Germinal center (tissue), 1 donor: ENCODE measurements at regions not wholly inside any gene's neighbourhood (a gene's known extent, or its start where the extent isn't known, plus 50 kb on each side); places are given as distances from the start of the nearest gene placed in this dataset.
"Not testable (repeated sequence)": the region's sequence is repeated elsewhere in the genome, so short reads cannot be mapped to it uniquely, and the experiment has no call there.

Source experiments
- DNase-seq: peaks from one replicate; pipeline ENCODE4 v3.0.0; 2012; ENCODE audit warnings: mixed read lengths, low spot score

DNA sequence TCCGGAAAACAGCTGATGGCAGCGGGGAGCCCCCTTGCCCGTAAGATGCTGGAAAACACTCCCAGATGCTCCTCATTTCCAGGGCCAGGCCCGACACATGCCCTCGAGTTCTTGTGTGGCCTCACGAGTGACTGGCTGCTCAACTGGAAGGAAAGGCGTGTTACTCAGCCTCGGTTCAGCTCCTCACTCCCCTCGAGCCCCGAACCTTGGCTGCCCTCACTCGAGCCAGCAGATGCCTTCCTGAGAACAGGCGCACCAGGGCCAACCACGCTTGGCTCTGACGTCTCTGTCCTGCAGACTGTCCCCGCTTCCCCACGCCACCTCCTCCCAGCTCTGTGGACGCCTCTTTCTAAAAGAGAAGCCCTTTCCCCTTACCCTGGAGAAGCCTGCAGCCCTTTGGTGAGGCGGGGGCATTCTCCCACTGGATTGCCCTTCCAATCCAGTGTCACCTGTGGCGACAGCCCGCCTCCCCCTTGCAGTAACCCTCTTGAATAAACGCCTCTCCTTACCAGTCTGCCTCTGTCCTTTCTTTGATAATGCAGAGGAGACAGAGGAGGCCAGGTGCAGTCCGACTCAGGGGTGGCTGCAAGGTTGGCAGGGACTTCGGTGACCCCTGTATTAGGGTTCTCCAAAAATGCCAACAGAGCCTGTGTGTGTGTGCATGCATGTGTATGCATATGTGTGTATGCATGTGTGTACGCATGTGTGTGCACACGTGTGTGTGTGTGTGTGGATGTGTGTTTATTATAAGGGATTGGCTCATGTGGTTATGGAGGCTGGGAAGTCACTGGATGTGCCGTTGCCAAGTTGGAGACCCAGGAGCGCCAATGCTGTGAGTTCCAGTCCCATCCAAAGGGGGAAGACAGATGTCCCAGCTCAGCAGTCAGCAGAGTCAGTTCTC is 166.3 kb downstream of the KIF26A start:
- DNase-seq, result no peak

DNA sequence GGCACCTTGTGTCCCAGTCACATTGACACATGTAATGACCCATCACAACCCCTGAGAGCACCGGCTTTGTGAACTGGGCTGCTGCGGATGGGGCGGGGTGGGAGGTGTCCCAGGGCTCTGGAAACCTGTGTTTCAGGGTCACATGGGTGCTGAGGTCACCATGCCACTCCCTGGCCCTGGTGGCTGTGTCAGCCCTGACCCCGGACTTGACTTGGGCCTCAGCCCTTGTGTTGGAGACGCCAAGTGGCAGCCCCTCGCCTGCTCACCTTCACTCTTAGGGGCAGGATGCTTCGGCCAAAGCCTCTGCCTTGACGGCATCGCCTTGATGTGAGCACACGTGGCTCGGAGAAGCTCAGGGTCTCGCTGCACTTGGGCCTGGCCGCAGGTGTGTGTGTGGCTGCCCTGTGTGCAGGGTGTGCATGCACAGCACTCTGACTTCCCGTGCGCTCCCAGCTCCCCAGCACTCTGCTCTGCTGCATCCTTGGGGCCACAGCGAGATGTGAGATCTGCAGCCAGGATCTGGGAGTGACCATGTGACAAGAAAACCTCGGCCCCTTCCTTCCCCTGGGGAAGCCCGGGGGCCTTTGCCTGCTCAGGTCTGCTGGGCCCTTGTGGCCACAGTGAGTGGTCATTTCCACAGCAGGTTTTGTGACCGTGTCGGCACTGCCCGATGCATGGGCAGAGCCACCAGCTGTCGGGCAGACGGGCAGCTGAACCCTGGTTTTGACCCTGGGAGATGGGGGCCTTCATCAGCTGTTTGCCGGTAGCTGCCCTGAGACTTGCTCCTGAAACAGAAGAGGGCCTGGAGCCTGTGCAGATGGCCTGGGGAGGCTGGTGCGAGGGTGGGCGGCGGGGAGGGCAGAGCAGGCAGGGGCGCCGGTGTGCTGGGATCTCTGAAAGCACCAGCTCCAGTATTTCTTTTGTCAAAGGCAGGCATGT is 167.4 kb downstream of the KIF26A start:
- no peak for DNase-seq

DNA sequence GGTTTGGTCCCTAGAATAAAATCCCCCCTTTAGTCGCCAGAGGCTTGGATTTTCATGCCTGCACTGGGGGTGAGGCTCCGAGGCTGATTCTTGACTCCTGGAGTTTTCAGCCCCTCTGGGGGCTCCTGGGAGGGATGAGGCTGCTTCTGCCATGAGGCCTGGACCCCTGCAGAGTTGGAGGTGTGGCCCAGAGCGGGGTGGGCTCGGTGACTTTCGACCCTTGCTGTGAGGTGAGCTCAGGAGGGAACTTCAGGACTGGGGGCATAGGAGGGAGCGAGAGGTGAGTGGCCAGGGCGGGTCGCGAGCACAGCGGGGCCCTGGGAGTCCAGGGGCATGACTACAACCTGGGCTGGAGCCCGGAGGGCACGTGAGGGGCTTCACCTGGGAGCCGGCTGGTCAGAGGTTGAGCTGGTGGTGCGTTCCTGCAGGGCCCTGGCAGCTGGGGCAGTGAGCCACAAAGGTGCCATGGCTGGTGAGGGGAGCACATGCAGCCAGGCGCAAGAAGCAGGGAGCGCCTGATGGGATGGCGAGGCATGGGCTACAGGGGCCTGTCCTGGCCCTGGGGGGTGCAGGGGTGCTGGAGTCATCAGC is 168.2 kb downstream of the KIF26A start:
- DNase-seq, result no peak

- DNase-seq, result no peak
Observed at GRCh38 chr14:104307246-104307626, 168.8 kb downstream of the KIF26A start.

DNA sequence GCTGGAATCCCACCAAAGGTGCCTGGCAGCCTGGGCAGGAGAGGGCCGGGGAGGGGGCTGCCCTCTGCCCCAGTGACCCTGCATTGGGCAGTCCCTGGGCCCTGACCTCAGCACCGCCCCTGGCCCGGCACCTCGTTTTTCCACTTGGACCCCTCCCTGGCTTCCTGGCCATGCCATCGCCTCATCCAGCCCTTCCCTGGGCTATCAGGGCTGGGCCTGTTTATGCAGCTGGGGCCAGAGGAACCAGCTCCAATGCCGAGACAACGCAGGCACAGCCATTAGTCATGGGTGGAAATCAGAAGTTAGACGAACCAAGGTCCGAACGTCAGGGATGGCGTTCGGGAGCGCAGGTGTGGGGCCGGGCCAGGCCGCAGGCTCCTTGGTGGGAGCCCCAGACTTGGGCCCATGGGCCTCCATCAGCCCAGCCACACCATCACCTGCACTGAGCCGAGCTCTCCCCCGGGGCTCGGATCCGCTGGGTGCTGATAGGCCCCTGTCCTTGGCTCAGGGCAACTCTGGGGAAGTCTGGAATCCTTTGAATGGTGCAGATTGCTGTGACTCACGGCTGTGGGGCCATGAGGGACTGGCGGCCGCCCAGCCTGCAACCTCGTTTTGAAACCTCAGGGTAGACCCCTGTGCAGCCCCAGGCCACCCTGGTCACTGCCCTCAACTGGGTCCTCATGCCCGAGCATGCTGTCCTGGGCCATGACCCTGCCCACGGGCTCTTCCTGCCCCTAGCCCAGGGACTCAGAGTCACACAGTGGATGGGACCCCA is 169.4 kb downstream of the KIF26A start:
- no peak for DNase-seq

DNA sequence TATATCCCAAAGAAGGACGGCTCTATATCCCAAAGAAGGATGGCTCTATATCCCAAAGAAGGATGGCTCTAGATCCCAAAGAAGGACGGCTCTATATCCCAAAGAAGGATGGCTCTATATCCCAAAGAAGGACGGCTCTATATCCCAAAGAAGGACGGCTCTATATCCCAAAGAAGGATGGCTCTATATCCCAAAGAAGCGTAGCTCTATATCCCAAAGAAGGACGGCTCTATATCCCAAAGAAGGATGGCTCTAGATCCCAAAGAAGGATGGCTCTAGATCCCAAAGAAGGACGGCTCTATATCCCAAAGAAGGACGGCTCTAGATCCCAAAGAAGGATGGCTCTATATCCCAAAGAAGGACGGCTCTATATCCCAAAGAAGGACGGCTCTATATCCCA is 170.1 kb downstream of the KIF26A start:
- DNase-seq, result not testable (repeated sequence)

- DNase-seq, result no peak
Observed at GRCh38 chr14:104309657-104310369, 171.4 kb downstream of the KIF26A start.

DNA sequence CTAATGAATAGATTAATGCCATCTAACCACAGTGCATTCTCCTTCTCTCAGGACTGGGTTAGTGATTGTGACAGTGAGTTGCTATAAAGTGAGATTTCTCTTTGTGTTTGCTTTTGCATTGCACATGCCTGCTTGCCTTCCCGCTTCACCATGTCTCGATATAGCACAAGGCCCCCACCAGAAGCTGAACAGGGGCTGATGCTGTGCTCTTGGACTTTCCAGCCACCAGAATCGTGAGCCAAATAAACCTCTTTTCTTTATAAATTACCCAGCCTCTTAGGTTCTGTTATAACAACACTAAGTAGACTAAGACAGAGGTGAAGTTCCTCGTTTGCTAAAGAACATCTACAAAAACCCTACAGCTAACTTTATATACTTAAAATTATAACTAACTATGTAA is 173.0 kb downstream of the KIF26A start:
- DNase-seq, result no peak

- no peak for DNase-seq
Observed at GRCh38 chr14:104313674-104314073, 175.3 kb downstream of the KIF26A start.

DNA sequence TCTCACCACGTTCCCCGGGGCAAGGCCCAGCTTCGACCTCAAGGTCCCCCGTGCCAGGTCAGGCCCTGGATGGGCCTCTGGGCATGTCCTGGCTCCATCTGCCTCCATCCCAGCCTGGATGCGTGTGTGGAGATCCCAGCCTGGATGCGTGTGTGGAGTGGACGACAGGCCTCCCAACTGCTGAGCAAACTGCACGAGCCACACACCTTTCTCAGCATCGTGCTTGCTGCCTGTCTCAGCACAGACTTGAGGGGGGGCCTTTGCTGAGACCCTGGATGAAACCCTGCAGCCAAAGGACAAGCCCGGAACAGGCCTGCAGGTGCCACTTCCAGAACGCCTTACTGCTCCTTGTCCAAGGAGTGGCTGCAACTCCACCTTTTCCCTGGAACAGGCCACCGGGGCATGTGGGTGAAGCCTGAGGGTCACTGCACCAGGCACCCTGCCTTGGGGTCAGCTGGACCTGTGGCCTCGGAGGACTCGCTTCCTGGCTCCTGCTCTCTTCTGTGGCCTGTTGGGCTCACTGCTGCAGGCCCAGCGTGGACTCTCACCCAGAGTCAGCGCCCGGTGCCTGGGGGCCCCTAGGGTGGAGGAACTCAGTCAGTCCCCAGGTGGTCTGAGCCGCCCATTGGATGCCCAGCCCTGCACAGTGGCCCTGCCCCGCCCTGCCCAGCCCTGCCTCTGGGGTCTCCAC is 176.0 kb downstream of the KIF26A start:
- no peak for DNase-seq

- no peak for DNase-seq
Observed at GRCh38 chr14:104315169-104315568, 176.8 kb downstream of the KIF26A start.

GRCh38 chr14:104315625-104316024 is 177.2 kb downstream of the KIF26A start:
- no peak for DNase-seq

DNA sequence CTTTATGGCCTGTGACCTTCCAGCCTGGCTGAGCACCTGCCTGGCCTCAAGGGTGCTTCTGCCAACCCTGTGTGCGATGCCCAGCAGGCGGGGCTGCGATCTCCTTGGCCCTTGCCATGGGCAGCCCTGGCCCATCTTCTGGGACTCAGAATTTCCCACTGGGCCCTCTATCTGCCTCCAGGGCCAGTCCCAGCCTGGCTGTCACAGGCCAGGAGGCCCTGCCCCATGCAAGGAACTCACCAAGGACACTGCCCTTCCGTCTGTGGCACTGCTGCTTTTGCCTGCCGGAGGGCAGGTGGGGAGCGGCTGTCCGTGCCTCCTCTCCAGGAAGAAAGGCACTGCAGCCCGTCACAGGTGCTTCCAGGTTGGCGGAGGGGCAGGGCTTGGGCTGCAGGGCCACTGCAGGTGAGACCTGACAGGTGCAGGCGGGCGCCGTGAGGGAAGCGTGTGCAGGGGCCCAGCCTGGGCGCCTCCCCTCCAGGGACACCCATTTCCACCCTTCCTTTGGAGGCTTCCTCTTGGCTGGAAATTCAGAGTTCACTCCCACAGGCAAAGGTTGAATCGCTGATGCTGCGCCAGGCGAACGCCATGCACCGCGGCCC is 177.8 kb downstream of the KIF26A start:
- DNase-seq, result no peak

- no peak for DNase-seq
Observed at GRCh38 chr14:104316723-104317491, 178.5 kb downstream of the KIF26A start.

GRCh38 chr14:104317492-104317805 is 179.1 kb downstream of the KIF26A start:
- no peak for DNase-seq

DNA sequence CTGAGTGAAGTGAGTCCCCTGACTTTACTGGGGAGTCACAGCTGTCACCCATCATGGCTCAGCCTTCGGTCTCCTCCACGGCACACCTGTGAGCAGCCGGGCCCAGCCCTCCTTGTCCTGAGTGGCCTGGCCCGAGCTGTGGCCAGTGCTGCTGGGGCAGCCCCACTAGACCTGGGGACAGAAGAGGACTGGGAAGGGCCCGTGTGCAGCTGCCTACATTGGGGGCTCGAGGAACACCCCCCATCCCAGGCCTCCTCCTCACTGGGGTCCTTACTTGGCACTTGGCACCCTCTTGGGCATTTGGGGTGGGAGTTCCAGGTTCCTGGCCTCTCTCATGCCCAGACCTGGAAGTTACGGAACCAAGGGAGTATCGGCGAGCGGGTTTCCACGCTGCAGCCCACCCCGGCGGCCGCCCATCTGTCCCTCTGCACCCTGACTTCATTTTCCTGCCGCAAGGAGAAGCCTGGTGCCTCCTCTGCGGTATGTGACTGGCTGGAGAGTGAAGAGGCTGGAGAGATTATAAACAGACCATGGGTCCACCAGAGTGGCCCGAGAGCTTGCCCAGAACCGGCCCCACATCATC is 179.7 kb downstream of the KIF26A start:
- DNase-seq, result no peak

- no peak for DNase-seq
Observed at GRCh38 chr14:104318558-104319490, 180.4 kb downstream of the KIF26A start.
